NCI-H1694 treated with DMSO at 0.1 percent for 48 hours (cell line): ENCODE measurements at regions not wholly inside any gene's neighbourhood (a gene's known extent, or its start where the extent isn't known, plus 50 kb on each side); places are given as distances from the start of the nearest gene placed in this dataset.
"Not testable (repeated sequence)": the region's sequence is repeated elsewhere in the genome, so short reads cannot be mapped to it uniquely, and the experiment has no call there.

Source experiments
- DNase-seq: peaks from one replicate; lab custom pipeline; 2025; lab: John Stamatoyannopoulos, UW

DNA sequence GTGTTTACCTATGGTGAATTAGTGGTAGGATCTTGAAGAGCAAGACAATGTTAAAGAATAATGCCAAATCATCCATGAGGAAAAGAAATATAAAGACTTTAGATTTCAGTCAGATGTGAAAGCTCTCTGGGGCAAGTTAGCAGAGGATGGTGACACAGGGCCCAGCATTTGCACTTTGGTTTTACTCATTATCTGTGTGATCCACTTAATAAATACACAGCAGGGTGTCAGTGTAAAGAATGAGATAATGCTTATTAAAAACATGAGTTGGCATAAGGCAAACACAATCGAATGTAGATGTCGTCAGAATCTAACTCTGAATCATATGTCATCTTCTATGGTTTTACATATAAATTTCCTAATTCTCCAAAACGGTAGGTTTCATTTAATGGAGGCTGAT lies 130.4 kb upstream of the PREP start:
- no peak for DNase-seq

DNA sequence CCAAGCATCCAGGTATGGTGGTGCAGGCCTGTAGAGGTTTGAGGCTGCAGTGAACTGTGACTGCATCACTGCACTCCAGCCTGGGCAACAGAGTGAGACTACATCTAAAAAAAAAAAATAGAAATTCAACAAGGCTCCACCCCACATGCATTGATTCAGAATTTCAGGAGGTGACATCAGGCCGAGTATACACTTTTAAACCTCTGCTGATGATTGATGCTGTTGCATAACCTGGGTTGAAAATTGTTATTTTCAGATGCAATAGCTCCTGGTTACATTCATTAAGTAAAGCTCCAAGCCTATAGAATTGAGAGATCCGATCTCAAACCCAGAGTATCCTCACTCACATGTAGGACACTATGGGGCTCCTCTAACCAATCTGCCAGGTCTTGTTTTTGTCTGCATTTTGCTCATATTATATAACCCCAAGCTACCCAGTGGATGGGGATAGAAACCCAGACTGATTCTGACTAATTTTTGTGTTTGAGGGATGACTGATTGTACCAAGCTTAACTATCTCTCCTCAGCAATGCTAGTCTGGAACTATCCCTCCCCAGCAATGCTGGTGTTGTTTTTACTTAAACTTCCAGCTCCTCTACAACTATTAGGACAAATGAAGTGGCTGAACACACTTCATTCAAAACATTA lies 123.5 kb upstream of the PREP start:
- no peak for DNase-seq

DNA sequence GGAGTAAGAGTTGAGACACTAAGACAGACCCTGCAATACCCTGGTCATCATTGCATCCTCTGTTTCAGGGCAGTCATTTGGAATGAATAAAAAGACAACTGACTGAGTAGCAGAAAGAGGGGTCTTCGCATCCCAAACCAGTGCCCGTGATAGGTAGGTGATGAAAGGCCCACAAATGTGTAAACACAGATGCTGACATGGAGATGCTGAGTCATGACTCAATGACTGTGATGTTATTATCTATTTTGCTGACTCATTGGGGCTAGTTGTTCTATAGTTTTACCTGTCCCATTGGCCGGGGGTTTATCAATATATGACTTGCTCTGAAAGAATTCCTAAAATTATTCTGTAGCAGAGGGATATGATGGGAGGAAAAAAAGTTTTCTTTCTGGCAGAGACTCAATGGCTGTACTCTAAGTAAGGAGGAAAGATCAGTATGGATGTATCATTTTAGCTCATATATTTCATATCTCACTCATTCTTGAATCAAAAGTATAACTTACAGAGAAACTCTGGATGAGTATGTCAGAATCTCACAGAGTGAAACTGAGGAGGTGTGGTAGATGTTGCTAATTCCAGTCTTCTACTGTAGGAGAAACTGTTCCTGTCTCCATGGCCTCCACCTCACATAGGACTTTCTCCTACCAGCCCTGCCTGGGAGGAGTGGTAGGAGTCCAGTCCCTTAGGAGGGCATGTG lies 119.9 kb upstream of the PREP start:
- DNase-seq, result no peak

DNA sequence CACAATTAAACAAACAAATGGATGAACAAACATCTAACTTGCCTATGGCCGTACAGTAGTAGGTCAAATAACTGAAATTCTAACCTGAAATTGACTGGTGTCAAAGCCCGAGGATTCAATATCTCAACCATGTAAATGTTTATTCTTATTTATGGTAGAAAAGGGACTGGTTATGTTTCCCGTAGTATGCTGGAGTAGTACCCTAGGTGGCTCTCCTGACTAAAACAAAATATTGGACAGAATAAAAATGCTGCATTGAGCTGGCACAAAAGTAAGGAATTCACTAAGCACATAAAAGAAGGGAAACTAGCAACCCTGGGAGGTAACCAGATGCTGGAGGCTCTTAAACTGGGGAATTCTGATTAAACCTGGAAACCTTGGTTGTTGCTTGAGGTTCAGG lies 117.1 kb upstream of the PREP start:
- no peak for DNase-seq

DNA sequence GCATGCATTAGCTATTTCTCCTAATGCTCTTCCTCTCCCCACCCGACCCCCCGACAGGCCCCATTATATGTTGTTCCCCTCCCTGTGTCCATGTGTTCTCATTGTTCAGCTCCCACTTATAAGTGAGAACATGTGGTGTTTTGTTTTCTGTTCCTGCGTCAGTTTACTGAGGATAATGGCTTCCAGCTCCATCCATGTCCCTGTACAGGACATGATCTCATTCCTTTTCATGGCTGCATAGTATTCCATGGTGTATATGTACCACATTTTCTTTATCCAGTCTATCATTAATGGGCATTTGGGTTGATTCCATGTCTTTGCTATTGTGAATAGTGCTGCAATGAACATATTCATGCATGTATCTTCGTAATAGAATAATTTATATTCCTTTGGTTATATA lies 116.1 kb upstream of the PREP start:
- DNase-seq, result not testable (repeated sequence)

DNA sequence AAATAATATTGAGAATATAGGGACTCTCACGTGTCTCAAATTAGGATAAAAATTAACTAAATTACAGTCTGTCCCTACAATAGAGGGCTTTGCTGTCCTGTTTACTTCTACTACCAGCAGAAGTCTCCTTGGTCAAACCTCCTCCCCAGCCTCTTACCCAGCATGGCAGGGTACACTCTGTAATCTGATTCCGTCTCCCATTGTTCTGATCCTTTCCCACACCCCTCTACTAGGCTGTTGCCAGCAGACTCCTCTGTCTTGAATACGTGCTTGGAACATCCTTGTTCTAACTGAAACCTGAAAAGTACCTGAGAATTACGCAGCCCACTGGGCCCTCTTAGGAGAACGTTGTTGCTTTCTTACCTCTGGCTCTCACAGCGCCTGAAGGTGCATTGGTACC lies 112.2 kb upstream of the PREP start:
- no peak for DNase-seq

DNA sequence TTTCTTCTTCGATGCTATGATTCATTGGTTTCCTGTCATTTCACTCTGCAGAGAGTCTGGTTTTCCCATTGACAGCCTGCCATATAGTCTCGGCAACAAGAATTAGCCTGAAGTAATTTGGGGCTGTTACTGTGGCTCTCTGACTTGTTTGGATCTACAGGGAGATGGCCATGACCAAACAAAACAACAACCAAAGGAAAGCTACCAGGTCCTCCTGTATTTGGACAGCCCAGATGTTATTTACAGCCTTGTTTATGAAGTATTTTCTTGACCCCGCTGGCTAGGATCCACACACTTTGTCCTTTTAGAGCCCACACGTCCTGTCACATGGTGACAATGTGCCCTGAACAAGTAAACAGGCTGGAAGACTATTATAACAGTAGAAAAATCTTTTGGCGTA lies 111.4 kb upstream of the PREP start:
- DNase-seq, result no peak

DNA sequence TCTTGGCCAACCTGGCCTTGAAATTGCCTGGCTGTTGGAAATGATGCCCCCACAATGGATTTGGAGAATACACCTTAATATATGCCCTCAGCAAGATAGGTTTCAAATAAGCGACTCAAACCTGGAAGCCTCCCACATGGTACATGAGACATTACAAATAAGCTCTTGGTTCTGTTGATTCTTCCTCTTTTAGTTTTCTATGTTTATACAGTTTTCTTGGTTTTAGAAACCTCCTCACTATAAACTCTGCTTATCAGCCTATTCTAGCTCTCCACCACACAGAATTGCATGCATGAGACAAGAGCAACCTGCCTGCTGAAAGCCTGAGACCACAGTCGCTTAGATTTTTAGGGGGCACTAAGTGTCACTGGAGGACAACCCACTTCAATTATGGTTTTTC lies 108.8 kb upstream of the PREP start:
- DNase-seq, result no peak

DNA sequence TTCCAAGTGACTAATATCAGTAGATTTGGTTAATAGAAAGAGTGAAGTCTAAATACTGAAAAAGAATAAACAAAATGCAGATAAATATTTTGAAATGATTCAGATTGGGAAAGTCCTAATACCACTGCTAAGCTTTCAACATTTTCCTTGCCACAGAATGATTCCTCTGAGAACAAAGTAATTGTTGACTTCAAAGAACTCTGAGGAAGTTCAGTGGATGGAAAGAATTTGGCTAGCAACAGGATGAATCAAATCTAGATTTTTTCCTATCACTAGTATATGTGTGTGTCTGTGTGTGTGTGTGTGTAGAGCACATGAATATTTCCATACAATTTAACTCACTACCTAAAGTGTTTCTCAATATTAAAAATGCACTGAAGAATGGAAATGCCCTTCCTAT lies 107.9 kb upstream of the PREP start:
- no peak for DNase-seq

DNA sequence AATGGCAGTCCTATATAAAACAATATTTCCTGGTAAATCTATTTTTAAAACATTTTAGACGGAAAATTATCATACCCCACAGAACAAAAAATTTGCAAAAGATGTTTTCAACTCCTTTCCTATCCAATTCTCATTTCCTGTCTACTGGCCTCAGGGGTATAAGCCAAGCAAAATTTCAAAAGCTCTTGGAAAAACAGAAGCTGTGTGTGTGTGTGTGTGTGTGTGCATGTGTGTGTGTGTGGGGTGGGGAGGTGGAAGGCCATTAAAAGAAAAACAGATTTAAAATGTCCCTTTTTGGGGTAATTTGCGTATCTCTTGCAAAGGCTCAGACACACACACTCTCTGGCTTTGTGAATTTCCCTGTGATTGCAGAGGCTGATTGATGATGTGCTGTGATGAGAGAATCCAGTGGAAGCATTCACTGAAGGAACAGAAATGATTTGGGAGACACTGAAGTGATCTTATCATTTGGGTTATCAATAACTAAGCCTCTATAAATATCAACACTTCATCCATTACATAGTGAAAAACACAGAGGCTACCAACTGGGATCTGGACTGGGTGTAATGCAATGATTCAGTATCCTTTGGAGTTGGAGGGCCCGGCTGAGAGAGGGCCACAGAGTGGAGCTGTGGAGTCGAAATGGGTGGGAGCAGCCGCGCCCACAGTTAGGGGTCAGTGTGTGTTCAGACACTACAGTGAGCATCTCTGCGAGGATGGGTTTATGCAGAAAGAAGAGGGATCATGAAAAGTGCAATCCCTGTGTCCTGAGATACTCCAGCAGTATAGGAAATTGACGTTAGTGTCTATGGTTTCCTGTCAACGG lies 106.8 kb upstream of the PREP start:
- DNase-seq, result no peak

DNA sequence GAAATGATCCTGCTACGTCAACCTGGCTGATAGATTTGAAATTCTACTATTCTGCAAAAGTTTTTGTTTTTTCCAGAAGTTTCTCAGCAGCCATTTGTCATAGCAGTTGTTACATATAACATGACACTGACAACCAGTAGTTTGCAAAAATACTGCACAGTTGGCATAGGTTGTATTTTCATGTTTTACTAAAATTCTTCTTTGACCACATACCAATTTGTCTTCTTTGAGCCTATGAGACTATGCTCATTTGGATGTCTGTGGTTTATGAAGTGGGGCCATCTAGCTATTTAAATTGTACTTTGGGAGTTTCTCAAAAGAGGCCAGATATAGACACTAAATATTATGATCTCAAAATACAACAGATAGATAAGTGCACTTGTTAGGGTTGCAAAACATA lies 104.9 kb upstream of the PREP start:
- no peak for DNase-seq

DNA sequence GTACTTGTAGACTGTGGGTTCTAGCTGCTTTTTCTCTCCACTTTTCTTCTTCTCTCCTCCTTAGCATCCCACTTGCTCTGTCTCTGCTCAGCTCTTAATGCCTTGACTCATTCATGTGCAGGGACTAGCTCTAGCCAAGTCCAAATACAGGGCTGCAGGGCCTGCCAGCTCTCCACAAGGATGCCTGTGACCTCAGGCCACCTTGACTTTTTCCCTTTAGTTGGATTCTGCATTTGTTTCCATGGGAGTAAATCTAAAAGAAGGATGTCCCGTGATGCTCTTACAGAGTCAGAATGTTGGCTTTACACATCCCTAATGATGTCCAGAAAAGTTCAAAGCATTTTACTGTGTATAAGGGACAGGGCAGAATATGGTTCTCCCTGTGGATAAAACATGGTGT lies 101.8 kb upstream of the PREP start:
- no peak for DNase-seq

DNA sequence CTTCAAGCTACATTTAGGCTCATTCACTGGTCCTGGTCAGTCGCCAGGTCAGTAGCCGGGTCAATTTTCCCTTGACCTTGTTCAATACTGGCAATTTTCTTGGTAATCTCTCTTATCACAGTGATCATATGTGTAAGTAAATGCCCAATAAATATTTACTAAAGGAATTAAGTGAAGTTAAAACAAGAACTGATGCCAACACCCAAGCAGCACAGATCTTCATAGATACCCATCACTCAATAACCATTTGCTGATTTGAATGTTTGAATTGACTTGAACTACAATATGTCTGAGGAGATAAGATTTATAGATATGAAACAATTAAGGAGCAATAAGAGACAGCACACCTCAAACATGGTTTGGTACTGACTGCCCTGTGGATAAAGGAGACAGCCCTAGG lies 100.8 kb upstream of the PREP start:
- no peak for DNase-seq

DNA sequence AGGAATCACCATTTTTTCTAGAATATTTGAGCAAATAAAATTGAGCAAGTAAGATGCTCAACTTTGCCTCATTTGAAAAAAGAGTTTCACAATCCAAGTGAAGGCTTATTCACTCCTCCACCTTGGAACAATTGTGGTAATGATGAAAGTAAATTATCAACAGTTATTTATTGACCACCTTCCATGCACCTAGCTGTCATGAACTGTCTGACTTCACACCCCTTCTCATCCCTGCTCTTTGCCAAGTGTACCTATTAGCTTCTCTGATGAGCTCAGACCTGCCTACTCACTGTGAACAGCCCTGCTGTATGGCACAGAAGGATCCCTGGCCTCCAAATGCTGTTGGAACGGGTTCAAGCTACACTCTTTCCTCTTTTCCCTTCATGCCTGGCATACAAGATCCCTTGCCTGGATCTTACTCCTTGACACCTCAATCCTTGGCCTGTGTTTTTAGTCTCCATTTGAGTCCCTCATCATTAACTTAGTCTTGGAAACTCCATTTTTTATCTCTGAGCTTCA lies 99.0 kb upstream of the PREP start:
- DNase-seq, result no peak

DNA sequence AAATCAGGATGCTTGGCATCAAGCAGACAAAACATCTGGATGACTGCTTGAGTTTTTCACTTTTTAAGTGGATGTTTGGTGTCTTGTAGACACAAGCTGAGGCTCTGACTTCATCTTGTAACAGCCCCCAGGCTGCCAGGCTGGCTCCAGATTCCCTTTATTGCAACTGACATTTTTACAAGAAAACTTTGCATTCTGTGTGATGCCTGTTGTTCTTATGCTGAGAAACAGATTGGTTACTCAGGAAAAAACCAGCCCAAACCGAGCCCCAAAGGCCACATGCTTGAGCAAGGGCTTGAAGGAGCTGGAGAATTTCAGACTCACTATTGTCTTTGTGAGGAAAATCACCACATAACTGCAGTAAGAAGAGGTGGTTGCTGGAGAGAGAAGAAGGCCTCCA lies 98.4 kb upstream of the PREP start:
- no peak for DNase-seq

DNA sequence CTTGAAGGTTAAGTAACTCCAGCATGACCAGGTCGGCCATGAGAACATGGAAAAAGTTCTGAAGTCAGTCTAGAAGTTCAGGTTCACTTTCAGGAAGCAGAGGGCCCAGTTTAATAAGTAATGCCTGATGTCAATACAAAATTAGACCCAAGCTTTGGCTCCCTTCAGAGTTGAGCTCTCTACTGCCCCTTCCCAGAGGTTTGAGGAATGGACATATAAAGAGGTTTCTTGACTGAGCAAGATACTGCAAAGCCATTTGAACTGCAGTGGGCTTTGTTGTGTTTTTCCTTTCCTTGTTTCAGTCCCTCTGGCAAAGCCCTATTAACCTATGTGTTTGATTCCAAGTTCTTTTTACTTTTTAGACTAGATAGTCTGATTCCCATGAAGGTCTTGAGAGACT lies 97.8 kb upstream of the PREP start:
- no peak for DNase-seq

DNA sequence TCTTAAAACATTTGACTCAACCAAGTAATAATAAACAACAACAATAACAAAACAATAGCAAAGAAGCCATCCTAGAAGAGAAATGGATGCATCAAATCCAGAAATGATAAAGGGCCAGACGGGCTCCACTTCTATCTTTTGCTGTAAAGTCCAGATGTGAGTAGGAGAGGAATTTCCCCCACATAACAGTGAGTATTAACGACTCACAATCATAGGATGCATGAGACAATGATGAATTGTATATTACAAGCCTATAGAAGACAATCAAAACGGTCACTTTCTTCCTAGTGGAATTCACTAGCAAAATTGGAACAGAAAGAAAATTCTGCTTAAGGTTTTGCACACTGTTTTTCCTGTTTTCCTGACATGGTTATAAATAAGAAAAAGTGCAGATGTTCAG lies 97.0 kb upstream of the PREP start:
- DNase-seq, result no peak

DNA sequence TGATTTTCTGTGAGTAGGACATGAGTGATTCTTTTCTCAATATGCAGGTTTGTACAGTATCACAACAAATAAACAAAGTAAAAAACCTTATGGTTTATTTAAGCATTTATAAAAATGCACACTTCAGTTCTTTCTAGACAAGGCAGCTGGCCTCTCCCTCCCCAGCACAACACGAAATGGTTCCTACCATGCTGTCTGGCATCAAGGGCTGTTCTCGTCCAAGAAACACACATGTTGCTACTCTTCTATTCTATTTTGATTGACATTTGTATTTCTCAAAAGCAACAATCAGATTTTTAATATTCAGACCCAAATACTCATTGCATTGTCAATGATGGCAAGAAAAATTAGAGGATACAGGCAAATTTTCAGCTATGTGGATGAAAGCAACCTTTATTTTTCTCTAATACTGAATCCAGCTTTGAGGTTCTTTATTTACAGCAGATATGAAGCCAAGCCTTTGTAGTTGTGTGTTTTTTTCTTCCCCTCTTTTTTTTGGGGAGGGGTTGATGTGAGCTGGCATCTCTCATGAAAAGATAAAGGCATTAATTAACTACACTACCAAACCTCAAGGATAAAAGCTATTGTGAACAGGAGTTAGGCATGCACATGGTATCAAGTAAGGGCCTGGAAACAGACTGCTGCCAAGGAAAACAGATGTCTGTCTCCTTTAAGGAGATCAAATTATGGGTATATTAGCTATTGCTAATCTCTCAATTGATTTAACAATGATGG lies 96.4 kb upstream of the PREP start:
- DNase-seq, result no peak

DNA sequence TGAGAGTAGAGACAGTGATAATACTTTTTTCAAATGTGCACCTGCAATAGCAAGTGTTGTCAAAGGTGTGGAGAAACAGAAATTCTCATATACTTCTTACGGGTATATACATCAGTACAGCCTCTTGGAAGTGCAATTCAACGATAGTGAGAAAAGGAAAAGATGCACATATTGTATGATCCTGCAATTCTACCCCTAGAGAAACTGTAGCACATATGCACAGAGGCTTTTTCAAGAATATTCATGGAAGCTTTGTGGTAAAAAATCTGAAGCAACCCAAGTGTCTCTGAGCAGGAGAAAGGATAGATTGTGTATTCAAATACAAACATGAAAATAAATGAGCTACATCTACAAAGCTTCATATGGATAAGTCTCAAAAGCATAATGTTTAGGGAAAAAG lies 94.7 kb upstream of the PREP start:
- DNase-seq, result no peak

DNA sequence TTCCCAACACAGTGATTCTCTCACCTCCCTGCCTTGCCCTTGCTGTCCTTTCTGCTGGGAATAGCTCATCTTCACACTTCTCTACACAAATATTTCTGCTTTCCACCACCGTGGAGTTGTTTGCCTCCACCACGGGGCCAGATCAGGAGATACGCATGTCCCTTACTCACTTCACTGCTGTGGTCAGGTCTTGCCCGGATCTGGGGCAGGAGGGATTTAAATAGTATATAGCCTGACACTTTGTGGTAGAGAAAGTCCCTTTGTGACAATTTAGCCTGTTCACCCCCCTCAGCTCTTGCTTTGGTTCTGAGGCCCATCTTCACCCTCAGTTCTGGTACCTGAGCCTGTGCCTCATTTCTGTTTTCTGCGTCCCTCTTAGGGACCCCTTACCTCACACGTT lies 92.6 kb upstream of the PREP start:
- no peak for DNase-seq

DNA sequence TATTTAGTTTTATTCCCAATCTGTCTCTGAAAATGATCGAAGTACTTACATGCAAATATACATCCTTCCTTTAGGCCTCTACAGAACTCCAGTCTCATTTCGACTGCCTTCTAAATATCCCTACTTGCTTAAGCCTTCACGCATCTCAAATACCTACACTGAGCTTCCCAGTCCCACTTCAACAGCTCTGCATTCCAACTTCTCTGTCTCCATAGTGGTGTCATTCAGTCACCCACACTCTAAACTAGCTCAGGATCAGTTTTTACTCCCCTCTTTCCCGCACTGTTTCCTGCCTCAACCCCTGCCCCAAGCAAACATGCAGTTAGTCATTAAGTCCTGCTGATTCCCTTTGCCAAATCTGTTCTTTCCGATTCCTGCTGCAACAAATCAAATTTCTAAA lies 91.8 kb upstream of the PREP start:
- no peak for DNase-seq

DNA sequence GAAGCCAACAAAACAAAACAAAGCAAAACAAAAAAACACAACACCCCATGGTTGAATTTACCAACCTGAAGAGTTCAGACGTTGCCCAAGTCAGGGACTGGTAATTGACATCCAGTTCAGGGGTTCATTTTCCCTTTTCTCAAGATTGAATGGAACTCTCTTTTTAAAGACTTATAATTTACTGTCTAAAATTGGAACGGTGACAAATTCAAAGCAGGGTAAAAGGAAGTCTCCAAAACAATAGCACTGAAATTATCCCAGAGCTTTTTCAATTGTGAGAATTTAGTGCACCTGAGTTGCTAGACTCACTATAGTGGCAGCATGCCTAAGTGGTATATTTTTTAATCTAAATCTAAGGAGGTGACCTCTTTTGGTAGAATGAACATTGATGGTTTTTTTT lies 90.9 kb upstream of the PREP start:
- no peak for DNase-seq
